H1 (cell line): ENCODE measurements at regions not wholly inside any gene's neighbourhood (a gene's known extent, or its start where the extent isn't known, plus 50 kb on each side); places are given as distances from the start of the nearest gene placed in this dataset.

Experiments
- CTCF ChIA-PET: fragments of 300-600 bp; sonication (Branson Sonifier 250); formaldehyde crosslinking; loops from one replicate; lab custom pipeline; 2021; ENCODE audit not compliant: partially characterized antibody; lab: Charles Lee
- POLR2A ChIA-PET: fragments of 300-600 bp; sonication (Branson Sonifier 250); formaldehyde crosslinking; loops from one replicate; lab custom pipeline; 2021; ENCODE audit warnings: inconsistent platforms; ENCODE audit not compliant: partially characterized antibody; lab: Charles Lee
- DNase-seq, 2 experiments: peaks; one replicate each; pipeline versions ENCODE4 v3.0.0 to v3.0.0-alpha.2; 2010 to 2022; ENCODE audit warnings: low spot score in 2 of 2, low read depth in 1 of 2, mixed read lengths in 1 of 2
- FAIRE-seq: peaks from 2 replicates; lab custom pipeline; 2011; peaks lifted over from hg19 to GRCh38; lab: Jason Lieb, UNC
- H2AFZ ChIP-seq: 2 replicates; pipeline ENCODE4 v1.8.1; 2012; ENCODE audit warnings: low read length, inconsistent platforms
- H2AK5ac ChIP-seq: 2 replicates; pipeline ENCODE4 v1.6.1; 2013; ENCODE audit warnings: low read depth, low read length
- H2BK120ac ChIP-seq: replicated peaks from 2 replicates; pipeline ENCODE3; 2013; ENCODE audit warnings: low read depth, low read length, inconsistent platforms
- H2BK12ac ChIP-seq: 2 replicates; pipeline ENCODE4 v1.6.1; 2013; ENCODE audit warnings: low read depth, low read length
- H2BK15ac ChIP-seq: 2 replicates; pipeline ENCODE4 v1.6.1; 2013; ENCODE audit warnings: low read length
- H2BK20ac ChIP-seq: 2 replicates; pipeline ENCODE4 v1.6.1; 2013; ENCODE audit warnings: low read length
- H2BK5ac ChIP-seq: 2 replicates; pipeline ENCODE4 v1.6.1; 2013; ENCODE audit warnings: low read depth, low read length
- H3K14ac ChIP-seq: 2 replicates; pipeline ENCODE4 v1.6.1; 2013; ENCODE audit warnings: inconsistent platforms; ENCODE audit not compliant: insufficient read length
- H3K18ac ChIP-seq: 2 replicates; pipeline ENCODE4 v1.6.1; 2013; ENCODE audit warnings: low read length; ENCODE audit errors: extremely low read depth
- H3K23ac ChIP-seq: 2 replicates; pipeline ENCODE4 v1.6.1; 2013; ENCODE audit warnings: inconsistent platforms; ENCODE audit not compliant: insufficient read length
- H3K23me2 ChIP-seq: 2 replicates; pipeline ENCODE4 v1.6.1; 2013; ENCODE audit warnings: low read depth, low read length
- H3K27ac ChIP-seq: 2 replicates; pipeline ENCODE4 v1.6.1; 2011; ENCODE audit warnings: low read depth, low read length, inconsistent platforms
- H3K27me3 ChIP-seq, 4 experiments: replicated peaks in 1 of 4; 1 replicate in 1 of 4; 2 replicates in 3 of 4; pipeline versions ENCODE4 v1.6.1 to v1.8.1; 2011 to 2013; ENCODE audit warnings: low read length in 3 of 4, mild to moderate bottlenecking in 3 of 4, inconsistent platforms in 2 of 4, mixed read lengths in 2 of 4, moderate library complexity in 1 of 4; ENCODE audit not compliant: control insufficient read depth in 3 of 4, insufficient read depth in 3 of 4; ENCODE audit errors: extremely low read depth in 1 of 4
- H3K36me3 ChIP-seq, 4 experiments: 2 replicates each; pipeline versions ENCODE4 v1.6.1 to v1.8.1; 2011 to 2013; ENCODE audit warnings: mild to moderate bottlenecking in 4 of 4, low read length in 3 of 4, moderate library complexity in 2 of 4, control low read depth in 1 of 4, inconsistent platforms in 1 of 4; ENCODE audit not compliant: insufficient read depth in 4 of 4, control insufficient read depth in 2 of 4
- H3K4ac ChIP-seq: replicated peaks from 2 replicates; pipeline ENCODE3; 2013; ENCODE audit warnings: low read length, low read depth, mixed read lengths, inconsistent platforms; ENCODE audit not compliant: insufficient read length
- H3K4me1 ChIP-seq, 4 experiments: replicated peaks in 1 of 4; 1 replicate in 1 of 4; 2 replicates in 3 of 4; pipeline versions ENCODE4 v1.6.1 to v1.8.1; 2011 to 2013; ENCODE audit warnings: low read length in 3 of 4, inconsistent platforms in 2 of 4, mixed read lengths in 1 of 4; ENCODE audit not compliant: insufficient read depth in 4 of 4, control insufficient read depth in 3 of 4
- H3K4me2 ChIP-seq, 2 experiments: 2 replicates each; pipeline versions ENCODE4 v1.6.1 to v1.8.1; 2011 to 2013; ENCODE audit warnings: low read depth in 2 of 2, low read length in 2 of 2, control low read depth in 1 of 2, inconsistent platforms in 1 of 2, mild to moderate bottlenecking in 1 of 2; ENCODE audit not compliant: insufficient read depth in 1 of 2
- H3K4me3 ChIP-seq, 4 experiments: fragments of 200-600, 300-600 bp in 1 of 4; sonication (generic), shearing (Covaris generic), sonication (Bioruptor Twin) in 1 of 4; 2 replicates each; pipeline versions ENCODE4 v1.5.1 to v1.8.1; 2011 to 2016; ENCODE audit warnings: low read length in 4 of 4, low read depth in 3 of 4, control low read depth in 2 of 4, inconsistent platforms in 2 of 4, mild to moderate bottlenecking in 2 of 4, mixed read lengths in 1 of 4, moderate library complexity in 1 of 4; ENCODE audit not compliant: insufficient read depth in 2 of 4; ENCODE audit errors: extremely low read depth in 1 of 4
- H3K56ac ChIP-seq: replicated peaks from 2 replicates; pipeline ENCODE3; 2013; ENCODE audit warnings: low read depth, mild to moderate bottlenecking, mixed read lengths, low read length, inconsistent platforms; ENCODE audit not compliant: insufficient read length
- H3K79me1 ChIP-seq: 2 replicates; pipeline ENCODE4 v1.6.1; 2013; ENCODE audit warnings: low read depth, low read length, control low read depth
- H3K79me2 ChIP-seq, 2 experiments: 2 replicates each; pipeline versions ENCODE4 v1.6.1 to v1.8.1; 2012 to 2013; ENCODE audit warnings: low read length in 2 of 2, mild to moderate bottlenecking in 2 of 2, inconsistent platforms in 1 of 2; ENCODE audit not compliant: insufficient read depth in 2 of 2, control insufficient read depth in 1 of 2
- H3K9ac ChIP-seq, 4 experiments: replicated peaks in 1 of 4; 1 replicate in 1 of 4; 2 replicates in 3 of 4; pipeline versions ENCODE4 v1.6.1 to v1.8.1; 2011 to 2013; ENCODE audit warnings: low read depth in 3 of 4, low read length in 3 of 4, control low read depth in 2 of 4, mild to moderate bottlenecking in 2 of 4, moderate library complexity in 2 of 4, inconsistent platforms in 1 of 4; ENCODE audit errors: extremely low read depth in 1 of 4
- H3K9me3 ChIP-seq, 2 experiments: 2 replicates each; pipeline versions ENCODE4 v1.6.1 to v1.8.1; 2012 to 2013; ENCODE audit warnings: mild to moderate bottlenecking in 2 of 2, moderate library complexity in 2 of 2, control low read depth in 1 of 2, inconsistent platforms in 1 of 2, low read depth in 1 of 2, low read length in 1 of 2, mixed read lengths in 1 of 2; ENCODE audit not compliant: insufficient read depth in 2 of 2
- H4K20me1 ChIP-seq, 2 experiments: replicated peaks in 1 of 2; 2 replicates each; pipeline versions ENCODE3 to v1.8.1; 2011 to 2013; ENCODE audit warnings: inconsistent platforms in 2 of 2, low read length in 2 of 2, mild to moderate bottlenecking in 1 of 2; ENCODE audit not compliant: insufficient read depth in 2 of 2, control insufficient read depth in 1 of 2
- H4K5ac ChIP-seq: 2 replicates; pipeline ENCODE4 v1.6.1; 2013; ENCODE audit warnings: low read length, low read depth, mixed read lengths, inconsistent platforms; ENCODE audit not compliant: insufficient read length
- H4K8ac ChIP-seq: 2 replicates; pipeline ENCODE4 v1.8.0; 2013; ENCODE audit warnings: mild to moderate bottlenecking, moderate library complexity, low read length, inconsistent platforms; ENCODE audit not compliant: insufficient read depth; ENCODE audit errors: extremely low read depth
- H4K91ac ChIP-seq: replicated peaks from 2 replicates; pipeline ENCODE3; 2013; ENCODE audit warnings: low read length, mixed read lengths, inconsistent platforms; ENCODE audit not compliant: insufficient read length
- CHD2 ChIP-seq: IDR thresholded peaks from 2 replicates; pipeline ENCODE4 v1.6.1; 2012; ENCODE audit warnings: low read length, improper control_type of control experiment
- EP300 ChIP-seq, 2 experiments: IDR thresholded peaks; 1 replicate in 1 of 2; 2 replicates in 1 of 2; pipeline ENCODE4 v1.6.1; 2011 to 2012; ENCODE audit warnings: low read depth in 2 of 2, low read length in 2 of 2, mild to moderate bottlenecking in 2 of 2, borderline replicate concordance in 1 of 2, inconsistent platforms in 1 of 2, moderate library complexity in 1 of 2
- SAP30 ChIP-seq: fragments of 300-600 bp; sonication (generic); IDR thresholded peaks from 2 replicates; pipeline ENCODE4 v1.7.1; 2012; ENCODE audit warnings: low read length, moderate library complexity, mild to moderate bottlenecking, inconsistent platforms; ENCODE audit not compliant: insufficient read depth, insufficient replicate concordance
- SP2 ChIP-seq: IDR thresholded peaks from 2 replicates; pipeline ENCODE4 v1.6.1; 2012; ENCODE audit warnings: mild to moderate bottlenecking, low read length, inconsistent platforms
- TBP ChIP-seq: IDR thresholded peaks from 2 replicates; pipeline ENCODE4 v1.6.1; 2011; ENCODE audit warnings: low read depth, low read length, improper control_type of control experiment
- WGBS, 2 experiments: shearing (Covaris generic) in 1 of 2; methylation state at CpG; one replicate each; pipeline versions ENCODE4 v1.1.6 to v1.1.7; 2013 to 2015; ENCODE audit warnings: low lambda C conversion rate in 2 of 2, mixed read lengths in 2 of 2, inconsistent platforms in 1 of 2, low coverage in 1 of 2, missing lambda C conversion rate in 1 of 2; ENCODE audit not compliant: insufficient replicate concordance in 2 of 2, insufficient coverage in 1 of 2, insufficient read length in 1 of 2; ENCODE audit errors: extremely low coverage in 1 of 2, missing lambda C conversion rate in 1 of 2; 5-methylcytosine and 5-hydroxymethylcytosine counted together

DNA sequence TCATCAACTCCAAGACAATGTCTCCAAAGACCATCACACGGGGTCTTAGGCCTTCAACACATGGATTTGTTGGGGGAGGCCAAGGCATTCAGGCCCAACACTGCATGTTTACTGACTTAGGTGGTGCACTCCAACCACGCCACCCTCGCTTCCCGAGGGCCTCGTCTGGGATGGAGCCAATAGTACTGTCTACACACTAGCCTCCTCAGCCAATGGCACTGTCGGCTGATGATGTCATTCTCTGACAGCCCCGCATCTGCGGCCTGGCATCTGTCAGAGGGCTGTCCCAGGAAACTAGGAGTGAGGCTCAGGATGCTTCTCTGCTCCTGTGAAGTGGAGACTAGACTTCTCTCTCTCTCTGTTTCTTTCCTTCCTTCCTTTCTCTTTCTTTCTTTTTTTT is 96.6 kb downstream of the TEX26 start:
- no peak overlapping the region for H3K23ac ChIP-seq
- H3K9ac ChIP-seq = no peak overlapping the region
- H2BK15ac ChIP-seq = no peak overlapping the region
- H3K4me2 ChIP-seq = no peak overlapping the region
- DNase-seq = no peak
- FAIRE-seq = no peak
- H3K79me1 ChIP-seq = no peaks in the 10 kb centered on the region
- no peak overlapping the region for H3K18ac ChIP-seq
- ChIA-PET CTCF (interaction anchor here (0.6 to 3.1 kb wide), 5 partner anchors 15 to 644 kb away, joined by 3 to 20 read pairs (median 4); no protein-coding TSS in a partner anchor), POLR2A (interaction anchor here (0.6 kb wide), 1 partner anchor 167 kb away, joined by 3 read pairs; no protein-coding TSS in a partner anchor)
- 0 out of 2 replicates have a peak overlapping the region, but pooled peaks have one; percentile 17 for H2BK12ac ChIP-seq
- no peaks in the 10 kb centered on the region for H3K36me3 ChIP-seq
- H3K56ac ChIP-seq = no peak overlapping the region
- H2BK20ac ChIP-seq = no peak overlapping the region
- 90% methylated on average over 8 of the region's 8 CpGs; no CpG with 5 or more reads in 1 of the 2 experiments for WGBS, 2 experiments
- no peak overlapping the region for H4K8ac ChIP-seq
- no peak overlapping the region for H3K27ac ChIP-seq
- no peak overlapping the region for H2AK5ac ChIP-seq
- no peak overlapping the region for H3K14ac ChIP-seq
- no peak overlapping the region for H4K5ac ChIP-seq
- no peaks in the 10 kb centered on the region for H3K9me3 ChIP-seq
- no peak overlapping the region for H2AFZ ChIP-seq
- no peak overlapping the region for H3K4ac ChIP-seq
- no peaks in the 10 kb centered on the region for H3K23me2 ChIP-seq
- H4K20me1 ChIP-seq = no peaks in the 10 kb centered on the region
- no peak overlapping the region for H4K91ac ChIP-seq
- TF ChIP-seq SAP30 = no peak
- TF ChIP-seq EP300 (IDR thresholded peaks at IDR 0.05; ENCODE audit: borderline replicate concordance in 1 of 2, low read depth in 2 of 2, low read length in 2 of 2) = no peak
- TF ChIP-seq TBP = no peak
- no peak for TF ChIP-seq CHD2
- no peak for TF ChIP-seq SP2
- no peaks in the 10 kb centered on the region for H3K79me2 ChIP-seq
- H2BK120ac ChIP-seq = no peak overlapping the region
- H2BK5ac ChIP-seq = no peak overlapping the region
- no peaks in the 10 kb centered on the region for H3K4me1 ChIP-seq
- H3K27me3 ChIP-seq = no peaks in the 10 kb centered on the region
- no peak overlapping the region for H3K4me3 ChIP-seq
